NB4 (cell line): ENCODE measurements at regions not wholly inside any gene's neighbourhood (a gene's known extent, or its start where the extent isn't known, plus 50 kb on each side); places are given as distances from the start of the nearest gene placed in this dataset.

Experiments
- POLR2A ChIP-seq: IDR thresholded peaks from 2 replicates; pipeline ENCODE4 v1.6.1; 2011; ENCODE audit warnings: mild to moderate bottlenecking; ENCODE audit not compliant: insufficient read length; ENCODE audit errors: extremely low read depth
- TF ChIP-seq, protein P1 (sequence below): IDR thresholded peaks from one replicate; pipeline ENCODE4 v1.5.1; 2012; ENCODE audit warnings: low read depth, low read length
- TF ChIP-seq, protein P2 (sequence below): IDR thresholded peaks from 2 replicates; pipeline ENCODE4 v1.6.1; 2011; ENCODE audit warnings: low read depth, low read length

DNA sequence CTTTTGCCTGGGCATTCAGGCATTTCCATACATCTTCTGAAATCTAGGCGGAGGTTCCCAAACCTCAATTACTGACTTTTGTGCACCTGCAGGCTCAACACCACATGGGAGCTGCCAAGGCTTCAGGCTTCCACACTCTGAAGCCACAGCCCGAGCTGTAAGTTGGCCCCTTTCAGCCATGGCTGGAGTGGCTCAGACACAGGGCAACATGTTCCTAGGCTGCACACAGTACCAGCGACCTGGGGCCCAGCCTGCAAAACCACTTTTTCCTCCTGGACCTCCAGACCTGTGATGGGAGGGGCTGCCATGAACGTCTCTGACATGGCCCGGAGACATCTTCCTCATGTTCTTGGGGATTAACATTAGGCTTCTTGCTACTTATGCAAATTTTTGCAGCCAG lies 1558.2 kb upstream of the PCDH20 start:
- TF ChIP-seq, protein P1, sequence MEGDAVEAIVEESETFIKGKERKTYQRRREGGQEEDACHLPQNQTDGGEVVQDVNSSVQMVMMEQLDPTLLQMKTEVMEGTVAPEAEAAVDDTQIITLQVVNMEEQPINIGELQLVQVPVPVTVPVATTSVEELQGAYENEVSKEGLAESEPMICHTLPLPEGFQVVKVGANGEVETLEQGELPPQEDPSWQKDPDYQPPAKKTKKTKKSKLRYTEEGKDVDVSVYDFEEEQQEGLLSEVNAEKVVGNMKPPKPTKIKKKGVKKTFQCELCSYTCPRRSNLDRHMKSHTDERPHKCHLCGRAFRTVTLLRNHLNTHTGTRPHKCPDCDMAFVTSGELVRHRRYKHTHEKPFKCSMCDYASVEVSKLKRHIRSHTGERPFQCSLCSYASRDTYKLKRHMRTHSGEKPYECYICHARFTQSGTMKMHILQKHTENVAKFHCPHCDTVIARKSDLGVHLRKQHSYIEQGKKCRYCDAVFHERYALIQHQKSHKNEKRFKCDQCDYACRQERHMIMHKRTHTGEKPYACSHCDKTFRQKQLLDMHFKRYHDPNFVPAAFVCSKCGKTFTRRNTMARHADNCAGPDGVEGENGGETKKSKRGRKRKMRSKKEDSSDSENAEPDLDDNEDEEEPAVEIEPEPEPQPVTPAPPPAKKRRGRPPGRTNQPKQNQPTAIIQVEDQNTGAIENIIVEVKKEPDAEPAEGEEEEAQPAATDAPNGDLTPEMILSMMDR: no peak
- no peak for TF ChIP-seq POLR2A
- TF ChIP-seq, protein P2, sequence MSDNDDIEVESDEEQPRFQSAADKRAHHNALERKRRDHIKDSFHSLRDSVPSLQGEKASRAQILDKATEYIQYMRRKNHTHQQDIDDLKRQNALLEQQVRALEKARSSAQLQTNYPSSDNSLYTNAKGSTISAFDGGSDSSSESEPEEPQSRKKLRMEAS: no peak
